HG02885 (cell line): ENCODE measurements at regions not wholly inside any gene's neighbourhood (a gene's known extent, or its start where the extent isn't known, plus 50 kb on each side); places are given as distances from the start of the nearest gene placed in this dataset.

ENCODE experiments used
- ATAC-seq: cut with Tn5 transposase; IDR thresholded peaks from one replicate; pipeline ENCODE4 v1.9.1; 2021; ENCODE audit warnings: mild to moderate bottlenecking; ENCODE audit not compliant: unreplicated experiment, poor library complexity

DNA sequence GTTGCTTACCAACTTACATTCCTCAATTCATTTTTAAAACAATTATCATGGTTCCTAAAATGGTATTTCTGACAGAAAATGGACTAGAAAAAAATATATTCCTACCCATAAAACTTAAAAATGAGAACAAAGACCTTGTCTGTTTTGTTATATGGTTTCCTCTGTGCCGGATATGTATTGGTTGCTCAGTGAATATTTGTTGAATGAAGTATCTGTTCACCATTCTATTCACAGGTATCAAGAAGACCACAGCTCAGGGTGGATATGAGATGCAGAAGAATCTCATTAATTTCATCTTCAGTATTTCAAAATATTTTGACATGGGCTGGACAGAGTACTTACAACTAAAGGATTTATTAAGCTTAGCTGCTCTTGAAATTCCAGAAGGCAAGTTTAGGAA is 58.1 kb downstream of the TUSC7 start:
- no peak for ATAC-seq

DNA sequence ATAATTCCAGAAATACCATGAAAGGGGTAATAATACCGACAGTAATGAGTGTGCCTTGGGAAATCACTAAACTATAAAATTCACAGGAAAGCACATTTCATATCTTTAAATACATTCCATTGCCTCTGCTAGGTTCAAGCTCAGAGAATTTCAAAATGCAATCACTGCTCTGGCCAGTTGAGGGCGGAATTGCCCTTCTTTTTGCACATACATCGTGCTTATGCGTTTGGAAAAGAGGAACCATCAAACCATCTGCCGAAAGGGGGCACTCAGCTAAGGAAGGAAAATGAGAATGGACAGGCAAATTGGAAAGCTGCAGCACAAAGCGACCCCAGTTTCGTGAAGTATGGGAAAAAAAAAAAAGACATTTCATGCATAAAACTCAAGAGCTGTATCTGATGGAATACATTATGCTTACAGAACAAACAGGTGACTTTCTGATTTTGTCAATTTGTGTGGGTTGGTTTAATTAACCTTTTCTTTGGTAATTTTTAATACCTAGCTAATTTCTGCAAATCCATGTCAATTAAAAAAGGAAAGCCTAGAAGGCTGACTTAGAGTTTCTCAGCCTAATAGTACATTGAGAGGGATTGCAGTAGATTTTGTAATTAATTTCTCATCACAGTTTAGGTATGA is 61.4 kb downstream of the TUSC7 start:
- ATAC-seq = peak; percentile 100

DNA sequence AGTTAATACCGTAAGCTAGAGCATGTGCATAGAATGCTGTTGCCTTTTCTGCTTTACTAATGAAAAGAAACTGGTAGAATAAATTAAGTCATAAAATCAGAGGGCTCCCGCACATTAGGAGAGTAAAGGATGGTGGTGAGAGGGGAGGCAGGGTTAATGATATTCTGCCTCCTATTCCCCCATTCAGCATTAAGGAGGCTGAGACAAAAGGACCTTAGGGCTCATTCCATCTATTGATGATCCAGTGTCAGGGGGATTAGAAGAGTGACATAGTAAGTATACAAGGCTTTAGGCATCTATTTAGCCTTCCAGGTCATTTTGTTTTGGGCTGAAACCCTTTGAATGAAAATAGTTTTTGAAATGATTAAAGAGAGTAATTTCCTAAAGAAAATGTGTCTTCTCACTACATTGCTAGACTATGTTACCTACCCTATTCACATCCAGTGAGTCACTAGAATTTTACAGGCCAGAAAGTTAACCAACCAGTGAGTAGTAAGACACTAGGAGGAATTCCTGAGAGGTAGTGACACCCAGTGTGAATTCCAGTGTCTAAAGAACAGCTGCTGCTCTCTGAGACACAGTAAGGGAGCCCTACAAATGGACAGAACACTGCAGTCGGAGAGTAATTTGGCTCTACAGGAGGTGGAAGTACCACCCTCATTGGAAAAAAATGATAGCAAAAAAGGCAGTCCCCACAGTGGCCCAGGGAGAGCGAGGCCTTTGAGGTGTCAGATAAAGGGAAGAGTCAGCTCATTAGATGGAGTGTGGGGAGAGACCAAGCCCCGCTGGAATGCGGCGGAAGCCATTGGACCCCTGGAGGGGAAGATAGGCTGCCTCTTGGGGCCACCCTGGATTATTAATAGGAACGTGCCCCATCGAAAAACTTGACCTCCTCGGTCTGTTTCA is 67.6 kb downstream of the TUSC7 start:
- ATAC-seq = no peak

DNA sequence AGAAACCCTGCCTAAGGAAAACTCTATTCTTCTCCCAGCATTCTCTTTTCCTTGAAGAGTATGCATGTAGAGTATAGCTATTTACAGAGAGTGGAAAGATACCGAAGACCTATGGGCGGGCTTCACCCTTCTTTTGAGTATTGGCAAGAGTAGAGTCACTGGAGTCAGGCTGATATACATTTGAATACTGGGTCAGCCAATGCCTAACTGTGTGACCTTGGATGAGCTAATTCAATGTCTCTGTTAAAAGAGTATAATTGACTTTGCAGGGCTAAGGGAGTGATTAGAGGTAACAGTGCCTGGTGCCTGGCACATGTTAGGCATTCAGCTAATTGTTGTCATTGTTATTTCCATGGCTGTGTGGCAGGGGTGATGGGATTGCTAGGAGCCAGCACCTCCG is 75.6 kb downstream of the TUSC7 start:
- ATAC-seq = no peak

DNA sequence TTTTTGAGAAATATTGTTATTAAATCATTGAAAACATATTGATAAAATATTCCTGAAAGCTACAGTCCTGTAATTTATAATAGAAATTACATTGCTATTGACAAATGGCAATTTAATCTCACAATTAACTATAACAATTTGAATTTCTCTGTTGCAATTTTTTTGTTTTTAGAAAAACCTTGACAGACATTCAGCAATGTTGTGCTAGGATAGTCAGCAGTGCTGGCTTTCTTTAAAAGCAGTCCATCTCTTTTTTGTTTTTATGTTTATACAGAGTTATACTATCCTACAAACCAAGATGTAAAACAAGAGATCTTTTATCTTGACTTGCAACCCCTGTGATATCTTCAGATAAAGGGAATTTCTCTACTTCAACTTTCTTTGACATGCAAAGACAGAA is 93.1 kb downstream of the TUSC7 start:
- ATAC-seq = no peak

DNA sequence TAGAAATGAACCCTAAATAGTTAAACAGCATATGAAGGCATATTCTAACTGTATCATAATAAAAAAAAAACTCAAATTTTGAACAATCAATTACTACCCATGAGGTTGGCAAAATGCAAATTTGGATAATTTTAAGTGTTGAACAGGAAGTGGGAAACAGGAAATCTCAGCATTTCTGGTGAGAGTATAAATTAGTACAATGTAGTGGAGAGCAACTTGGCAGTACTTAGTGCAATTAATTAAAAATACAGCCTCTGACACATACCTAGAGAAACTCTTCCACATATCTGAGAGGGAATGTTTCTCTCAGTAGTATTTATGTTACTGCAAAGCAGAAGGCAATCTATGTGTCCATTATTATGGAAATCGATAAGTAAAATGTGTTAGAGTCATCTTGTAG is 96.8 kb downstream of the TUSC7 start:
- no peak for ATAC-seq

DNA sequence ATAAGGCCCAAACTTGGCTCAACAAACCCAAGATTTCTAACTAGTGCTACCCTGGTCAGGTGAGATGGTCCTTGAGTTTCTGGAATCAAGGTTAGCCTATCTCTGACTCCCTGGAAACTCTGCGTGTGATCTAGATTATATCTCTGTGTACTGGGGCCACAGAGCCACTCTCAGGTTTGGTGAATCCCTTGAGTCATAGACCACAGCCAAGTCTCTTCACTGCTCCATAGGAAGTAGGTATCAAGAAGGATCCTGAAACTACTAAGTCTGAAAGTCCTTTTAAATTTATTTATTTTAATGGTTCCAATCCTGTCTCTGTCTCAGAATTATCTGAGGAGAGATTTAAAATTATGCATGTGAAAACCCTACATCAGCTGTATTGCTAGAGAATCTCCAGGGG is 99.1 kb downstream of the TUSC7 start:
- ATAC-seq = no peak

DNA sequence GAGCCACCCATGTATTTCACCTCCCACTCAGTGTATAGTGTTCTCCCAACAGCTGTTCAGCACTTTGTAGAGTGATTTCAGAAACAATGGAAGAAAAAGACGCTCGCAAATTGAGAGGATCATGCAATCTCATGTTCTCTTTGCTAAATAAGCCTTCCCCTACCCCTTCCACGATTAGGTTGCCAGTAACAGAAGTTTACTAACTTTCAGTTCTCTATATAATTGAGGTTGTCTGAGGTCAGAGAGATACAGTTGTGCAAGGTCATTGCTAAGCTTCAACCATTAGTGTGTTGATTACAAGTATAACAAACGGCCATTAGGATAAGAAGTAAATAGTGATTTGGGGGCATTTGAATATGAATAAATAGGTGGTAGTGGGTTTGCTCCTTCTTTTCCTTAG is 99.6 kb downstream of the TUSC7 start:
- ATAC-seq = no peak

DNA sequence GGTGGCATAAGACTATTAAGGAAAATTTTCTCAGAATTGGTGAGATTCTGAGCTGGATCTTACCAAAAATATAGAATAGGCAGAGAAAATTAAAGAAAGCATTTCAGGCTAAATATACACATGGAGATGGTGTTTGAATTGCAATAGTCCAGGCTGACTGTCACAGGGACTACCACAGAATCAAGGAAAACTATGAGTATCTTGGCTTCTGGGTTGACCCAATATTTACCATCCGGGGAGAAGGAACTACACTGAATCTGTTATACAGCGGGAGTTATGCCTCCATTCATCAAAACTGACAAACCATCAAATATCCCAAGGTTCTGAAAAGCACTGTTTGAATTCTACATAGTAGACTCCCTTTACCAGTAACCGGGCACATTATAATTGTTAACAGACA is 102.2 kb downstream of the TUSC7 start:
- no peak for ATAC-seq

DNA sequence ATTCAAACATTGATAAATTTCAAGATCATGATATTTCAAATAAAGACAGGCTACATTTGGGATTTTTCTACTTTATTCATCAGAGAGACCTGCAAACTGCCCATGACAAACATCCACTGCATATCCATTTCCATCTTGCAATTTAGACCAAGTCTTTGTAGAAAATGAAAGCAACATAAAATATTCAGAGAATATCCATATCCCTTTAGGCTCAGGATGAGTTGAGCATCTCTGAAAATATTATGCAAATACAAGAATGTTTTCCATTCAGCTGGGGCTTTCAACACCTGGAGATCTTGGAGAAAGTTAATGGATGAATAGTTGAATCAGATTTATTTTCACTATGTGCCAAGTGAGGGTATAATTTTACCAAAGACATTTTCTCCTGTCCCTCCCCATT is 103.4 kb downstream of the TUSC7 start:
- no peak for ATAC-seq

DNA sequence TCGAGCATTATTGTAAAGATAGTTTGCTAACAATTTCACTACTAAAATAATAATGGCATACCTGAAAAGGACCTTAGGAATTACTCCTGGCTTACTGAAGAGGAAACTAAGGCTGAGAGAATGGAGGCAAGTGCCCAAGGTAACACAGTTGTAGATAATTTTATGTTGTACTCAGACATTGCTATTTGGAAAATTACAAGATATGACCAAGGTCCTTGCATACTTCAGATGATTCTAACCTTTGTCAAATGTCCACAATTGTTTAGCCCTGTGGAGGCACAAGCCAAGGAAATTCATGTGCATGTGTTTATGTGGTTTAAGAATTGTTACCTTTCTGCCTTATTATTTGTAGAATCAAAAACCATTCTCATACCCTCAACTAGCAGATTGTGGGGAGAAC is 105.7 kb downstream of the TUSC7 start:
- no peak for ATAC-seq

DNA sequence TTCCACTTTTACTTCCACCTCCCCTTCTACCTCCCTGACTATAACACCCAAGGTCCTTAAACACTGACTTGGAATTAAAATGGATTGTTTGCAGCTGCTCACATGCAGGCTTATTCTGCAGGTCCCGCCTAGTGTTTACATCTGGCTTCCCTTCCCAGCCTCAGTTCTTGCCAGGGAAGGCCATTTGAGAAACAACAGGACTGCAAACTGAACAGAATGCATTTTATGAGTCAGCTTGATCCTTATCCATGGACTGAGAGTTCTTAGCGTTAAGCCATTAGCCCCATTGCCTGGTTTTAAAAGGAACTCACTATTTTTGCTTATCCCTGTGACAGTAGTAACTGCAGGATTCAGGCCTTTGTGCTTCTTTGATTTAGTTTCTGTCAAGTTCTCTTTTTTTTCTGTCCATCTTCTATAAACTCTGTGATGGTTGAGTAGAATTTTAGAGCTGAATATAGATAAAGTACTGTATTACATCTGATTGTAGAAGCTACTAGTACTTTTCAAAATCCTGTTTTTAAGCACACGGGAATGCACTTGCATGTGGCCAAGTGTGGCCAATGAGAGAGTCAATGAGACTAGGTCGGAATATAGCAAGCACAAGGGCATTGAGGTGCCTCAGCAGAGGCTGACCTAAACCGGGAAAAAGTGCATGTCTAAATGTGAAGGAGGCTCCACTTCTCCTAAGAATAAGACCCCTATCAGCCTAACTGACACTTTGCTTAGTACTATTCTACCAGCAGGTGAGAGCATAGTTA is 106.4 kb downstream of the TUSC7 start:
- no peak for ATAC-seq

DNA sequence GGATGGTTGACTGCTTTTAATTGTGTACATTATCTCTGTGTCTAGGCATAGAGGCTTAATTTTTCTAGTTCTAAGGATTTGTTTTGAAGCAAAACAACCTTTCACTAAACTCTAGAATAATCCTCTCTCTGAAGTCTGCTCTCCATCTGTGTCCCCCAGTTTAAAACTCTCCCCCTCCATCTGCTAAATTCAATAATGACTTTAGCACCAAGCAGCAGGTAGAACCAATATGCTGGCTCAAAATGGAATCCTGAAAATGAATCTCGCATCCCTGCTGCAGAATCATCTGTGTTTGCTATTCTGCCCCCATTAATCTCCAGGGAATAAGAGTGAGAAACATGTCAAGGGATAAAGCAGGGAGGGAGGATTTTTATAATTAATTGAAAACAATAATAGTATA is 111.8 kb downstream of the TUSC7 start:
- no peak for ATAC-seq

DNA sequence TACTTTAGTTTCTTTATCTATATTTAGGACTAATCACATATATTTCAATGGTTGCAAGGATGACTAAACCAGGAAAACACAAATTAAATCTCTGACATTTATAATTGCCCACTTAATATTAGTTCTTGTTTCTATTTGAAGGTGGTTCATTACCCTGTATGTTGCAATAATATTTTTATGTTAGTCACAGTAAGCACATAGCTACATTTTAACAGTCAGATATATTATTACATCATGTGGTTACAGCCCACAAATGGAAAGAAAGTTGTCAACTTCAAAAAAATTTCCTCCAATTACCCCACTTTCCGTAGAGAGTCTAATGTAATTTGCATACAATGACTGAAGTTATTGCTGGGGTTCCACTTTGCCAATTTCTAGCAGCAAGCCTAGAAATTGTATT is 114.6 kb downstream of the TUSC7 start:
- ATAC-seq = no peak

DNA sequence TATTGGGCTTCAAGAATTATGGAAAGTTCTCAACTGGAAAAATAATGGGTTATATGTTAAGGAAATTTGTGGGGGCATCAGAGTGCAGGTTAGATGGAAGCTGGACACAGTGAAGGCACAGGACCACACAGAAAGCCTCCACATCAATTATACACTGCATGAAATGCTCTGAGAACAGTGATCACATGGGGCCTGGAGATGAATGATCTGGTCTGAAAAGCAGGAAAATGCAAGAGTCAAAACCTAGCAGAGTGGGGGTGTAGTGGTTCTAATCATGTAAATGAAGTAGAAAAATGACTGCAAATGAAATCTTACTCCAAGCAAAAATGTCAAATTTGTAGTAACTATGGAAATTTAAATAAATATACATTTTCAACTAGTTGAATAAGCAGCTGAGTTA is 123.6 kb downstream of the TUSC7 start:
- no peak for ATAC-seq

DNA sequence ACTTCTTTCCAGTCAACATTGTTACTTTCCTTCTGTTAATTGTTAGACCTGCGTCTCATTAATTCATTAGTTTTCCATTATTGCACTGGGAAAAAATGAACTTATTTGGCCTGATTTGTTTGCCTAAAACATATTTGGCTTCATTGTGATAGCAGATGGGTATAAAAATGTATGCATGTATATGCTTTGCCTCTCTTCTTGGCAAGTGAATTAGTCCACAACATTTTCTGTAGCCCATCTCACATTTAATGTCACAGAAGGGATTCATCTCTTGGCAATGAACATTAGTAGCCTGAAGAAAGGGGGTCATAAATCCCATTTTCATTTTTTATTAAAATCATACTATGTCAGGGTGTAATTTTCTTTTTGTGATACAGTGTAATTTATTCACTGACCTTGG is 125.2 kb downstream of the TUSC7 start:
- ATAC-seq = no peak

DNA sequence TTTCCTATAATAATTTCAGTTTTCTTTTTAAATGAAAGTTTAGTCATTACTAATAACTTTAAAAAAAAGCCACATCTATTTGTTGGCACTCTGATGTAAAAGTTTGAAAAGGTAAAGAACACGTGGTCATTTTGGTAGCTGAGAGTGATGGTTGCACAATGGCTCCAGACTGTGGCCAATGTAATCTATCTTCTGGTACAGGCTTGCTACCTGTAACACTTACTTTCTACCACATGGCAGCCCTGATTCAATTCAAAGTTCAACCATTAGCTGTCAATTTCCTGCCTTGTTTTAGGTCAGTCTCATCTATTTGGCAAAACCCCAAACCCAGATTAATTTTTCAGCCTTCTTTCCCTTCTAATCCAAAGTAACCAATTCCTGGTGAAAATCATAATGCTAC is 126.1 kb downstream of the TUSC7 start:
- ATAC-seq = no peak

DNA sequence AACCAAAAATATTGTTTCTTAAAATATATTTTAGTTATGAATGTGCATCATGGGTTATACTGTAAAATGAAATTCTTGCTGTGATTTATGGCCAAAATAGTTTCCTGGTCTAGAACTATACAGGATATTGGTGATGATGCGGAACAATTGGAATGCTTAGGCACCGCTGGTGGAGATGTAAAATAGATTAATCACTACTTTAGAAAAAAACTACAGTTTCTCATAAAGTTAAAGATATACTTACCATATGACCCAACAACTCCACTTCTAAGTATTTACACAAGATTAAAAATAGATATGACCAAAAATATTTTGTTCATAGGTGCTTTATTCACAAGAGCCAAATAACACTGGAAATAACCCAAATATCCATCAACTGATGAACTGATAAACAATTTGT is 126.7 kb downstream of the TUSC7 start:
- no peak for ATAC-seq

DNA sequence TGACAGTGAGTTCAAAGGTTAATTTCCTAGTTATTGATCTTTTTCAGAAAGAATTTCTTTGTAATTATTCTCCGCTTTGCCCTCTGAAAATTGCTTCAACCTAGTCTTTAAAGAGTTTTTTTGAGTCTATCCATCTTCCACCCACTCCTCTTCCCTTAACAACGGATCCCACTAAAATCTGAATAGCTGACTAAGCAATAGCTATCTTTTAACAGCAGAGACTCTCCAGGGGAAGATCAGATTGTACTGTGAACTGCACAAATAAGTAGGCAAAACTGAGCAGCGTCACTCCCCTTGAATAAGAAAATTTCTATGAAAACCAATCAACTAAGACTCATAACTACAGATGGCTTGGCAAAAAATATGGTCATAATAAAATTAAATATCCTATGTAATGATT is 127.9 kb downstream of the TUSC7 start:
- ATAC-seq = no peak

DNA sequence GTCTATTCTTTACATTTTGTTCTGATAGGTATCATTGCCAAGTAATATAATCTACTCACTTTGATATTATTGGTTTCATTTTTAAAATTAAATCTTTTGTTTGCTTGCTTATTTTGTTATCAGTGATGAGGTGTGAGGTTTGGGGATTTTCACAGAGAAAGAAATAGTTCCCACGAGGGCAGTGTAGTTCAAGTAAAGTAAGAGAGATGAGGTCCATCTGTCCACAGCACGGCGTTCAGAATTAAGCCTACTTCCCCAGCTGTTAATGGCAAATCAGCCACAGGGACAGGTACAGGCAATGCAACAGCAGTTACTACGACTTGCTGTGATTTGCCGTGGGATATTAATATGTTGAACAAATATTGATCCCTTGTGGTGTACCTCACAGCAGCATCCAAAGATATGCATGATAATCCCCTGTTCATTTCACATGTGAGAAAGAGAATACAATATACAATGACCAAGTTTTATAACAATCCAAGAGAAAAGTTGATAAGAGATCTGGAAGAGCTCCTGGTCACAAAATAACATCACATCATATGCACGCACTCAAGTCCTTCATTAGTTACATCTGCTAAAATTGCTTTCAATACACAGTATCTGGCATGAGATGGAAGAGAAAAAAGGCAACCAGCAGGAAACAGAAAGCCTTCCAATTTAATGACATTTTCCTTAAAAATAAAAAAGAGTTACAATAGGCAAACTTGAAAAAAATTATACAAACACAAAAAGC is 131.6 kb downstream of the TUSC7 start:
- ATAC-seq = no peak
